ENCODE measurements at regions not wholly inside any gene's neighbourhood (a gene's known extent, or its start where the extent isn't known, plus 50 kb on each side); places are given as distances from the start of the nearest gene placed in this dataset.
A peak's percentile ranks its signal among the peaks of the same experiment; 100 is the strongest.
"Not testable (repeated sequence)": the region's sequence is repeated elsewhere in the genome, so short reads cannot be mapped to it uniquely, and the experiment has no call there.

GRCh38 chr9:39018107-39018506 is 269.9 kb downstream of the CNTNAP3 start:
- DNase-seq (ENCODE audit: low read depth in 2 of 2); H3K4me3 ChIP-seq (replicated peaks in 1 of 2; ENCODE audit: low read depth in 2 of 2, low read length in 2 of 2): not testable (repeated sequence)

GRCh38 chr9:39015178-39015577 is 272.8 kb downstream of the CNTNAP3 start:
- not testable (repeated sequence) for H3K4me3 ChIP-seq (replicated peaks in 1 of 2; ENCODE audit: low read depth in 2 of 2, low read length in 2 of 2); DNase-seq (ENCODE audit: low read depth in 2 of 2)

- H3K4me3 ChIP-seq (replicated peaks in 1 of 2; ENCODE audit: low read depth in 2 of 2, low read length in 2 of 2) = not testable (repeated sequence)
- DNase-seq (ENCODE audit: low read depth in 2 of 2) = peak in 1 of 2 donors; percentile 37
These were observed 273.2 kb downstream of the CNTNAP3 start for GRCh38 chr9:39014805-39015123.

GRCh38 chr9:39014096-39014804 is 273.7 kb downstream of the CNTNAP3 start:
- not testable (repeated sequence) for H3K4me3 ChIP-seq (replicated peaks in 1 of 2; ENCODE audit: low read depth in 2 of 2, low read length in 2 of 2); DNase-seq (ENCODE audit: low read depth in 2 of 2)

- not testable (repeated sequence) for H3K4me3 ChIP-seq (replicated peaks in 1 of 2; ENCODE audit: low read depth in 2 of 2, low read length in 2 of 2); DNase-seq (ENCODE audit: low read depth in 2 of 2)
These were observed 278.2 kb downstream of the CNTNAP3 start for GRCh38 chr9:39009743-39010142.

- H3K4me3 ChIP-seq (replicated peaks in 1 of 2; ENCODE audit: low read depth in 2 of 2, low read length in 2 of 2); DNase-seq (ENCODE audit: low read depth in 2 of 2): not testable (repeated sequence)
These were observed 278.6 kb downstream of the CNTNAP3 start for GRCh38 chr9:39009343-39009742.

- not testable (repeated sequence) for H3K4me3 ChIP-seq (replicated peaks in 1 of 2; ENCODE audit: low read depth in 2 of 2, low read length in 2 of 2); DNase-seq (ENCODE audit: low read depth in 2 of 2)
These were observed 279.1 kb downstream of the CNTNAP3 start for GRCh38 chr9:39008907-39009306.

- peak; percentile 6 to 47 for DNase-seq (ENCODE audit: low read depth in 2 of 2)
- not testable (repeated sequence) for H3K4me3 ChIP-seq (replicated peaks in 1 of 2; ENCODE audit: low read depth in 2 of 2, low read length in 2 of 2)
These were observed 282.2 kb downstream of the CNTNAP3 start for GRCh38 chr9:39005736-39006135.

- peak in 1 of 2 donors; percentile 29 for DNase-seq (ENCODE audit: low read depth in 2 of 2)
- H3K4me3 ChIP-seq (replicated peaks in 1 of 2; ENCODE audit: low read depth in 2 of 2, low read length in 2 of 2) = not testable (repeated sequence)
These were observed 281.2 kb upstream of the FAM240B start for GRCh38 chr9:39001085-39001593.

- H3K4me3 ChIP-seq (replicated peaks in 1 of 2; ENCODE audit: low read depth in 2 of 2, low read length in 2 of 2); DNase-seq (ENCODE audit: low read depth in 2 of 2): not testable (repeated sequence)
These were observed 279.3 kb upstream of the FAM240B start for GRCh38 chr9:38999277-38999676.

GRCh38 chr9:38993690-38994089 is 273.8 kb upstream of the FAM240B start:
- H3K4me3 ChIP-seq (replicated peaks in 1 of 2; ENCODE audit: low read depth in 2 of 2, low read length in 2 of 2); DNase-seq (ENCODE audit: low read depth in 2 of 2): not testable (repeated sequence)

GRCh38 chr9:38993156-38993555 is 273.2 kb upstream of the FAM240B start:
- H3K4me3 ChIP-seq (replicated peaks in 1 of 2; ENCODE audit: low read depth in 2 of 2, low read length in 2 of 2); DNase-seq (ENCODE audit: low read depth in 2 of 2): not testable (repeated sequence)

GRCh38 chr9:38978734-38979133 is 258.8 kb upstream of the FAM240B start:
- not testable (repeated sequence) for H3K4me3 ChIP-seq (replicated peaks in 1 of 2; ENCODE audit: low read depth in 2 of 2, low read length in 2 of 2); DNase-seq (ENCODE audit: low read depth in 2 of 2)

- not testable (repeated sequence) for H3K4me3 ChIP-seq (replicated peaks in 1 of 2; ENCODE audit: low read depth in 2 of 2, low read length in 2 of 2); DNase-seq (ENCODE audit: low read depth in 2 of 2)
These were observed 249.5 kb upstream of the FAM240B start for GRCh38 chr9:38969480-38969879.

- not testable (repeated sequence) for H3K4me3 ChIP-seq (replicated peaks in 1 of 2; ENCODE audit: low read depth in 2 of 2, low read length in 2 of 2); DNase-seq (ENCODE audit: low read depth in 2 of 2)
These were observed 248.9 kb upstream of the FAM240B start for GRCh38 chr9:38968651-38969374.

- not testable (repeated sequence) for H3K4me3 ChIP-seq (replicated peaks in 1 of 2; ENCODE audit: low read depth in 2 of 2, low read length in 2 of 2); DNase-seq (ENCODE audit: low read depth in 2 of 2)
These were observed 247.9 kb upstream of the FAM240B start for GRCh38 chr9:38967866-38968265.

- H3K4me3 ChIP-seq (replicated peaks in 1 of 2; ENCODE audit: low read depth in 2 of 2, low read length in 2 of 2); DNase-seq (ENCODE audit: low read depth in 2 of 2): not testable (repeated sequence)
These were observed 247.4 kb upstream of the FAM240B start for GRCh38 chr9:38967285-38967684.

- not testable (repeated sequence) for DNase-seq (ENCODE audit: low read depth in 2 of 2); H3K4me3 ChIP-seq (replicated peaks in 1 of 2; ENCODE audit: low read depth in 2 of 2, low read length in 2 of 2)
These were observed 239.9 kb upstream of the FAM240B start for GRCh38 chr9:38959812-38960211.

GRCh38 chr9:38955837-38956236 is 235.9 kb upstream of the FAM240B start:
- H3K4me3 ChIP-seq (replicated peaks in 1 of 2; ENCODE audit: low read depth in 2 of 2, low read length in 2 of 2); DNase-seq (ENCODE audit: low read depth in 2 of 2): not testable (repeated sequence)
